HG02885 (cell line): ENCODE measurements at regions not wholly inside any gene's neighbourhood (a gene's known extent, or its start where the extent isn't known, plus 50 kb on each side); places are given as distances from the start of the nearest gene placed in this dataset.

Experiments
- ATAC-seq: cut with Tn5 transposase; IDR thresholded peaks from one replicate; pipeline ENCODE4 v1.9.1; 2021; ENCODE audit warnings: mild to moderate bottlenecking; ENCODE audit not compliant: unreplicated experiment, poor library complexity

GRCh38 chr2:189362283-189362682 is 79.0 kb upstream of the WDR75 start:
- no peak for ATAC-seq

- ATAC-seq, result no peak
Observed at GRCh38 chr2:189363559-189363958, 77.7 kb upstream of the WDR75 start.

- ATAC-seq, result no peak
Observed at GRCh38 chr2:189364607-189365006, 76.7 kb upstream of the WDR75 start.

GRCh38 chr2:189366349-189366748 is 74.9 kb upstream of the WDR75 start:
- ATAC-seq, result no peak

- no peak for ATAC-seq
Observed at GRCh38 chr2:189367343-189367742, 73.9 kb upstream of the WDR75 start.

GRCh38 chr2:189369566-189369965 is 71.7 kb upstream of the WDR75 start:
- ATAC-seq, result no peak

- ATAC-seq, result no peak
Observed at GRCh38 chr2:189370719-189371118, 70.6 kb upstream of the WDR75 start.

GRCh38 chr2:189372688-189373257 is 68.5 kb upstream of the WDR75 start:
- ATAC-seq, result no peak

GRCh38 chr2:189374481-189374880 is 66.8 kb upstream of the WDR75 start:
- ATAC-seq, result no peak

GRCh38 chr2:189375842-189376241 is 65.4 kb upstream of the WDR75 start:
- no peak for ATAC-seq

GRCh38 chr2:189379287-189379630 is 62.0 kb upstream of the WDR75 start:
- no peak for ATAC-seq

- no peak for ATAC-seq
Observed at GRCh38 chr2:189379731-189380261, 61.5 kb upstream of the WDR75 start.

- no peak for ATAC-seq
Observed at GRCh38 chr2:189382668-189383067, 58.6 kb upstream of the WDR75 start.

- ATAC-seq, result no peak
Observed at GRCh38 chr2:189386741-189387140, 54.5 kb upstream of the WDR75 start.

- ATAC-seq, result no peak
Observed at GRCh38 chr2:189391201-189391600, 50.1 kb upstream of the WDR75 start.
